HEK293 (cell line): ENCODE measurements at regions not wholly inside any gene's neighbourhood (a gene's known extent, or its start where the extent isn't known, plus 50 kb on each side); places are given as distances from the start of the nearest gene placed in this dataset.

Experiments used
- CTCF ChIA-PET: fragments of 350-600 bp; formaldehyde crosslinking; extraction: SDS; loops from one replicate; lab custom pipeline; 2021; ENCODE audit warnings: antibody characterized with exemption; lab: Yijun Ruan, JAX
- POLR2A ChIA-PET: fragments of 300-600 bp; formaldehyde crosslinking; extraction: SDS; loops from one replicate; lab custom pipeline; 2020; ENCODE audit warnings: antibody characterized with exemption, inconsistent platforms; lab: Yijun Ruan, JAX
- H3K27ac ChIP-seq: fragments of 200-500 bp; sonication (Bioruptor generic); 2 replicates; pipeline ENCODE4 v1.5.1; 2014; ENCODE audit warnings: low read depth, low read length, control low read depth, inconsistent platforms; ENCODE audit errors: extremely low read depth
- H3K36me3 ChIP-seq, 2 experiments: fragments of 200-500 bp in 1 of 2; sonication (Bioruptor generic) in 1 of 2; 1 replicate in 1 of 2; 2 replicates in 1 of 2; pipeline ENCODE4 v1.5.1; 2014 to 2017; ENCODE audit warnings: inconsistent platforms in 2 of 2, low read length in 2 of 2; ENCODE audit not compliant: control insufficient read depth in 2 of 2, insufficient read depth in 1 of 2
- H3K4me1 ChIP-seq: fragments of 200-500 bp; sonication (Bioruptor generic); 2 replicates; pipeline ENCODE4 v1.5.1; 2014; ENCODE audit warnings: mild to moderate bottlenecking, low read length, inconsistent platforms; ENCODE audit not compliant: control insufficient read depth, insufficient read depth
- H3K4me3 ChIP-seq: 2 replicates; pipeline ENCODE4 v1.5.1; 2011; ENCODE audit warnings: low read depth, mild to moderate bottlenecking, control low read depth, low read length, moderate library complexity
- H3K9me3 ChIP-seq: fragments of 200-500 bp; sonication (Bioruptor generic); 2 replicates; pipeline ENCODE4 v1.5.1; 2014; ENCODE audit warnings: low read depth, low read length, inconsistent platforms; ENCODE audit not compliant: control insufficient read depth, insufficient read depth
- BCL11A ChIP-seq: fragments of 450-650 bp; formaldehyde crosslinking; IDR thresholded peaks from 2 replicates; pipeline ENCODE4 v1.5.1; 2016; ENCODE audit warnings: low read depth, missing biosample characterization, missing genetic modification characterization
- CTCF ChIP-seq: fragments of 450-650 bp; formaldehyde crosslinking; IDR thresholded peaks from 2 replicates; pipeline ENCODE4 v1.5.1; 2016; ENCODE audit warnings: missing biosample characterization, missing genetic modification characterization
- MYNN ChIP-seq: fragments of 450-650 bp; formaldehyde crosslinking; IDR thresholded peaks from 2 replicates; pipeline ENCODE4 v1.5.1; 2016; ENCODE audit warnings: missing biosample characterization, missing genetic modification characterization, borderline replicate concordance
- PBX3 ChIP-seq: sonication (generic); formaldehyde crosslinking; IDR thresholded peaks from 2 replicates; pipeline ENCODE4 v1.8.1; 2022; ENCODE audit warnings: mild to moderate bottlenecking, moderate library complexity, missing genetic modification reagents
- PRDM2 ChIP-seq: fragments of 450-650 bp; formaldehyde crosslinking; IDR thresholded peaks from 2 replicates; pipeline ENCODE4 v1.5.1; 2016; ENCODE audit warnings: missing biosample characterization, missing genetic modification characterization, borderline replicate concordance
- REST ChIP-seq: fragments of 450-650 bp; formaldehyde crosslinking; IDR thresholded peaks from 2 replicates; pipeline ENCODE4 v1.5.1; 2016; ENCODE audit warnings: missing biosample characterization, missing genetic modification characterization
- WT1 ChIP-seq: fragments of 450-650 bp; formaldehyde crosslinking; IDR thresholded peaks from 2 replicates; pipeline ENCODE4 v1.5.1; 2016; ENCODE audit warnings: missing biosample characterization, missing genetic modification characterization
- YY1 ChIP-seq: fragments of 450-650 bp; formaldehyde crosslinking; IDR thresholded peaks from 2 replicates; pipeline ENCODE4 v1.5.1; 2018; ENCODE audit warnings: missing biosample characterization, missing genetic modification characterization
- ZBTB21 ChIP-seq: fragments of 450-650 bp; formaldehyde crosslinking; IDR thresholded peaks from 2 replicates; pipeline ENCODE4 v1.5.1; 2017; ENCODE audit warnings: missing biosample characterization, missing genetic modification characterization
- ZBTB6 ChIP-seq: fragments of 450-650 bp; formaldehyde crosslinking; IDR thresholded peaks from 2 replicates; pipeline ENCODE4 v1.5.1; 2017; ENCODE audit warnings: missing biosample characterization, missing genetic modification characterization
- ZNF121 ChIP-seq: fragments of 450-650 bp; formaldehyde crosslinking; IDR thresholded peaks from 2 replicates; pipeline ENCODE4 v1.5.1; 2016; ENCODE audit warnings: missing biosample characterization, missing genetic modification characterization
- ZNF157 ChIP-seq: fragments of 450-650 bp; formaldehyde crosslinking; IDR thresholded peaks from 2 replicates; pipeline ENCODE4 v1.5.1; 2016; ENCODE audit warnings: missing biosample characterization, missing genetic modification characterization
- ZNF214 ChIP-seq: fragments of 450-650 bp; formaldehyde crosslinking; IDR thresholded peaks from 2 replicates; pipeline ENCODE4 v1.5.1; 2017; ENCODE audit warnings: missing biosample characterization, mild to moderate bottlenecking, missing genetic modification characterization, borderline replicate concordance
- ZNF350 ChIP-seq: fragments of 450-650 bp; formaldehyde crosslinking; IDR thresholded peaks from 2 replicates; pipeline ENCODE4 v1.5.0; 2017; ENCODE audit warnings: missing biosample characterization, mild to moderate bottlenecking, missing genetic modification characterization
- ZNF423 ChIP-seq: fragments of 450-650 bp; formaldehyde crosslinking; IDR thresholded peaks from 2 replicates; pipeline ENCODE4 v1.5.1; 2016; ENCODE audit warnings: missing biosample characterization, missing genetic modification characterization
- ZNF548 ChIP-seq: fragments of 450-650 bp; formaldehyde crosslinking; IDR thresholded peaks from 2 replicates; pipeline ENCODE4 v1.5.1; 2016; ENCODE audit warnings: missing biosample characterization, missing genetic modification characterization
- ZNF555 ChIP-seq: fragments of 450-650 bp; formaldehyde crosslinking; conservative IDR thresholded peaks from 2 replicates; pipeline ENCODE4 v1.5.1; 2017; ENCODE audit warnings: missing biosample characterization, mild to moderate bottlenecking, missing genetic modification characterization, inconsistent platforms
- ZNF560 ChIP-seq: fragments of 450-650 bp; formaldehyde crosslinking; IDR thresholded peaks from 2 replicates; pipeline ENCODE4 v1.5.1; 2017; ENCODE audit warnings: missing biosample characterization, missing genetic modification characterization, borderline replicate concordance
- ZNF585B ChIP-seq: fragments of 450-650 bp; formaldehyde crosslinking; IDR thresholded peaks from 2 replicates; pipeline ENCODE4 v1.5.1; 2016; ENCODE audit warnings: missing biosample characterization, missing genetic modification characterization
- ZNF596 ChIP-seq: fragments of 450-650 bp; IDR thresholded peaks from 2 replicates; pipeline ENCODE4 v1.5.0; 2018; ENCODE audit warnings: missing biosample characterization, mild to moderate bottlenecking, missing genetic modification characterization, moderate library complexity
- ZNF600 ChIP-seq: fragments of 450-650 bp; formaldehyde crosslinking; IDR thresholded peaks from 2 replicates; pipeline ENCODE4 v1.5.1; 2016; ENCODE audit warnings: missing biosample characterization, missing genetic modification characterization
- ZNF654 ChIP-seq: fragments of 450-650 bp; formaldehyde crosslinking; IDR thresholded peaks from 2 replicates; pipeline ENCODE4 v1.5.1; 2016; ENCODE audit warnings: low read depth, missing biosample characterization, missing genetic modification characterization
- ZNF843 ChIP-seq: fragments of 450-650 bp; formaldehyde crosslinking; IDR thresholded peaks from 2 replicates; pipeline ENCODE4 v1.5.1; 2016; ENCODE audit warnings: missing biosample characterization, missing genetic modification characterization
- ZXDB ChIP-seq: fragments of 450-650 bp; formaldehyde crosslinking; IDR thresholded peaks from 2 replicates; pipeline ENCODE4 v1.5.1; 2016; ENCODE audit warnings: missing biosample characterization, missing genetic modification characterization

- H3K4me3 ChIP-seq, result no peak overlapping the region
- H3K4me1 ChIP-seq, result no peaks in the 10 kb centered on the region
- no peak overlapping the region for H3K27ac ChIP-seq
- no peaks in the 10 kb centered on the region for H3K36me3 ChIP-seq
- TF ChIP-seq ZNF423, result no peak
- no peak for TF ChIP-seq ZNF157 (tag by site-specific recombination)
- TF ChIP-seq ZNF560, result no peak
- no peak for TF ChIP-seq ZNF350 (tag by site-specific recombination)
- no peak for TF ChIP-seq ZNF214 (tag by site-specific recombination)
- no peak for TF ChIP-seq ZNF121 (tag by site-specific recombination)
- TF ChIP-seq ZNF654, result no peak
- no peak for TF ChIP-seq ZNF548 (tag by site-specific recombination)
- TF ChIP-seq BCL11A (tag by site-specific recombination), result no peak
- TF ChIP-seq ZNF843 (tag by site-specific recombination), result no peak
- TF ChIP-seq YY1 (tag by site-specific recombination), result no peak
- TF ChIP-seq ZNF585B (tag by site-specific recombination), result no peak
- no peak for TF ChIP-seq WT1 (tag by site-specific recombination)
- TF ChIP-seq ZNF596, result no peak
- TF ChIP-seq CTCF (tag by site-specific recombination), result no peak
- no peak for TF ChIP-seq ZBTB6 (tag by site-specific recombination)
- no peak for TF ChIP-seq ZNF555 (tag by site-specific recombination)
- no peak for TF ChIP-seq ZNF600 (tag by site-specific recombination)
- CTCF ChIA-PET, result no interaction called here
- H3K9me3 ChIP-seq, result no peaks in the 10 kb centered on the region
- POLR2A ChIA-PET, result no interaction called here
These were observed 1333.7 kb upstream of the WWC1 start for GRCh38 chr5:166957782-166958181.

GRCh38 chr5:166959766-166960165 lies 1331.7 kb upstream of the WWC1 start:
- Histone ChIP-seq H3K27ac (no peak overlapping the region), H3K36me3 (no peaks in the 10 kb centered on the region), H3K9me3 (no peaks in the 10 kb centered on the region), H3K4me1 (no peaks in the 10 kb centered on the region), H3K4me3 (no peak overlapping the region)
- POLR2A ChIA-PET, result no interaction called here
- CTCF ChIA-PET, result no interaction called here
- TF ChIP-seq BCL11A (tag by site-specific recombination), result no peak
- no peak for TF ChIP-seq PBX3 (CRISPR knock-in tag)
- no peak for TF ChIP-seq ZXDB (tag by site-specific recombination)
- no peak for TF ChIP-seq MYNN (tag by site-specific recombination)
- no peak for TF ChIP-seq ZNF596
- TF ChIP-seq YY1 (tag by site-specific recombination), result no peak
- TF ChIP-seq PRDM2, result no peak
- TF ChIP-seq REST, result no peak
- TF ChIP-seq ZBTB21 (tag by site-specific recombination), result no peak
